Heart left ventricle (tissue), 16 donors: ENCODE measurements at regions not wholly inside any gene's neighbourhood (a gene's known extent, or its start where the extent isn't known, plus 50 kb on each side); places are given as distances from the start of the nearest gene placed in this dataset.

Experiments
- ATAC-seq, 4 donors: fragments of 200-7000 bp; cut with Tn5 transposase; one replicate each; pipeline ENCODE4 v1.9.1; 2020 to 2022; ENCODE audit warnings: moderate library complexity in 4 of 4, mild to moderate bottlenecking in 3 of 4, moderate number of reproducible peaks in 1 of 4
- DNase-seq, 5 donors: peaks; one replicate each; pipeline ENCODE4 v3.0.0-alpha.2; 2020
- H3K27ac ChIP-seq, 12 donors: fragments of 200-600 bp; sonication (generic) in 4 of 12; one replicate each; pipeline versions ENCODE4 v1.5.0 to v1.8.0; 2016 to 2022; ENCODE audit warnings: mild to moderate bottlenecking in 2 of 12
- H3K27me3 ChIP-seq, 9 donors: fragments of 200-600 bp; sonication (generic) in 2 of 9; one replicate each; pipeline versions ENCODE4 v1.5.1 to v1.8.0; 2016 to 2022; ENCODE audit warnings: mild to moderate bottlenecking in 3 of 9
- H3K36me3 ChIP-seq, 9 donors: fragments of 200-600 bp; sonication (generic) in 2 of 9; one replicate each; pipeline versions ENCODE4 v1.5.0 to v1.8.0; 2018 to 2022; ENCODE audit warnings: mild to moderate bottlenecking in 2 of 9
- H3K4me1 ChIP-seq, 12 donors: fragments of 200-600 bp; sonication (generic) in 4 of 12; one replicate each; pipeline versions ENCODE4 v1.5.0 to v1.8.0; 2016 to 2022; ENCODE audit warnings: mild to moderate bottlenecking in 3 of 12
- H3K4me3 ChIP-seq, 12 donors: fragments of 200-600 bp; sonication (generic) in 4 of 12; one replicate each; pipeline versions ENCODE4 v1.5.0 to v1.8.0; 2017 to 2022; ENCODE audit warnings: mild to moderate bottlenecking in 9 of 12, moderate library complexity in 4 of 12
- H3K9me3 ChIP-seq, 12 donors: fragments of 200-600 bp; sonication (generic) in 4 of 12; one replicate each; pipeline versions ENCODE4 v1.5.0 to v1.8.0; 2016 to 2022; ENCODE audit warnings: mild to moderate bottlenecking in 1 of 12
- POLR2A ChIP-seq, 2 donors: fragments of 450-650 bp; IDR thresholded peaks; one replicate each; pipeline ENCODE4 v1.6.1; 2017; ENCODE audit warnings: antibody characterized with exemption in 2 of 2, mild to moderate bottlenecking in 2 of 2, moderate library complexity in 2 of 2
- WGBS, 4 donors: extraction: QIAGEN DNeasy Blood & Tissue Kit in 2 of 4; methylation state at CpG; one replicate each; pipeline versions ENCODE4 v1.1.5 to v1.1.7; 2013 to 2018; 5-methylcytosine and 5-hydroxymethylcytosine counted together
- intact Hi-C, 10 donors: fragments of 100-400 bp; cut with DNase I; formaldehyde crosslinking; loops; one replicate each; pipeline versions ENCODE4 v1.11.1 to v1.14.2; 2022
- TF ChIP-seq, protein P1 (sequence below), 12 donors: fragments of 200-600 bp; sonication (generic) in 4 of 12; IDR thresholded peaks; one replicate each; pipeline versions ENCODE4 v1.5.0 to v1.8.0; 2018 to 2022; ENCODE audit warnings: antibody characterized with exemption in 12 of 12, mild to moderate bottlenecking in 5 of 12
- donor health status: ischemic (EF 13 %, LVEDD 7.1; RV severe dilation, severe dysfunction).
- donor health status: healthy with polysubstance abuse.
- donor health status: DM: no; HTN: yes; CAD: no.
- donor health status: DM: no; HTN: no; CAD: no.
- donor health status: ischemic (EF 25% LVEDD 6.9; RV normal size, moderate dysfunction).
- donor health status: ischemic (EF 25% LVEDD 5.7; RV mildly dilated, moderate dysfunction).
- donor health status: healthy.
- donor health status: DM: yes; HTN: yes; CAD: no.
- donor health status: ischemic (EF 35%, LVEDD 5.7; RV mildly dilated, moderate dysfunction).
- donor health status: nonischemic (EF 11% LVEDD 7.7; RV severe dilation, severe dysfunction).
- donor health status: DM: yes; HTN: yes; CAD: no.
- donor health status: PGD.
- donor health status: ischemic (EF 29% LVEDD 5.4; RV normal size, mild dysfunction).
- donor health status: nonischemic (EF 23%, LVEDD 6.1; RV moderate dilation, normal function).

DNA sequence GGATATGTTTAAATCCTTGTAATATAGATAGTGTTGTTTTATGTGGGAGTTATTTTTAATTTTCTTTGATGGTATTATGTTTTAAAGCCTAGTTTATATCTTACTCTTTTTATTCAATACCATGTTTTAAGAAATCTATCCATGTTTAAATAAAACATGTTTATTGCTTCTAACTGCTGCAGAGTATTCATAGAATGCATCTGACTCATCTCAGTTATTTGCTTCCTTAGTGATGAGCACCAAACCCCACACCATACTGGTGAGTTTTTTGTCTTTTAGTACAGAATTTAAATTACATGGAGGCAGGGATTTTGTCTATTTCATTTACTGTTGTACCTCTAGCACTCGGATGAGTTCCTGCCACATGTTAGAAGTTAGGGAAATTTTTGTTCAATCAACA, 209.2 kb downstream of the NSUN3 start:
- intact Hi-C loops = loop anchor here in 1 of 10 donors (2.0 kb wide), 1 partner anchor 43 kb away; no protein-coding TSS in a partner anchor
- no peak overlapping the region for H3K27ac ChIP-seq
- no peak for TF ChIP-seq POLR2A (IDR thresholded peaks at IDR 0.05)
- TF ChIP-seq, protein P1, sequence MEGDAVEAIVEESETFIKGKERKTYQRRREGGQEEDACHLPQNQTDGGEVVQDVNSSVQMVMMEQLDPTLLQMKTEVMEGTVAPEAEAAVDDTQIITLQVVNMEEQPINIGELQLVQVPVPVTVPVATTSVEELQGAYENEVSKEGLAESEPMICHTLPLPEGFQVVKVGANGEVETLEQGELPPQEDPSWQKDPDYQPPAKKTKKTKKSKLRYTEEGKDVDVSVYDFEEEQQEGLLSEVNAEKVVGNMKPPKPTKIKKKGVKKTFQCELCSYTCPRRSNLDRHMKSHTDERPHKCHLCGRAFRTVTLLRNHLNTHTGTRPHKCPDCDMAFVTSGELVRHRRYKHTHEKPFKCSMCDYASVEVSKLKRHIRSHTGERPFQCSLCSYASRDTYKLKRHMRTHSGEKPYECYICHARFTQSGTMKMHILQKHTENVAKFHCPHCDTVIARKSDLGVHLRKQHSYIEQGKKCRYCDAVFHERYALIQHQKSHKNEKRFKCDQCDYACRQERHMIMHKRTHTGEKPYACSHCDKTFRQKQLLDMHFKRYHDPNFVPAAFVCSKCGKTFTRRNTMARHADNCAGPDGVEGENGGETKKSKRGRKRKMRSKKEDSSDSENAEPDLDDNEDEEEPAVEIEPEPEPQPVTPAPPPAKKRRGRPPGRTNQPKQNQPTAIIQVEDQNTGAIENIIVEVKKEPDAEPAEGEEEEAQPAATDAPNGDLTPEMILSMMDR (IDR thresholded peaks at IDR 0.05) = no peak
- DNase-seq (no peak), ATAC-seq (no peak)
- H3K27me3 ChIP-seq = no peaks in the 10 kb centered on the region
- H3K4me1 ChIP-seq = no peaks in the 10 kb centered on the region
- no peaks in the 10 kb centered on the region for H3K36me3 ChIP-seq
- no peaks in the 10 kb centered on the region for H3K9me3 ChIP-seq
- H3K4me3 ChIP-seq = no peak overlapping the region
- 82 to 89% (median 86%) methylated on average over 1 of the region's 1 CpG for WGBS, 4 donors

GRCh38 chr3:94280958-94281357, 218.1 kb downstream of the NSUN3 start:
- no peak for ATAC-seq
- DNase-seq = no peak
- no peaks in the 10 kb centered on the region for H3K27me3 ChIP-seq
- no peaks in the 10 kb centered on the region for H3K4me1 ChIP-seq
- H3K36me3 ChIP-seq = no peaks in the 10 kb centered on the region
- no peak overlapping the region for H3K4me3 ChIP-seq
- no peak overlapping the region for H3K27ac ChIP-seq
- intact Hi-C loops = no loop called here
- 74 to 88% (median 85%) methylated on average over 4 of the region's 4 CpGs for WGBS, 4 donors
- TF ChIP-seq, protein P1 (IDR thresholded peaks at IDR 0.05) = no peak
- TF ChIP-seq POLR2A (IDR thresholded peaks at IDR 0.05) = no peak
- H3K9me3 ChIP-seq = no peaks in the 10 kb centered on the region

- ATAC-seq (no peak), DNase-seq (no peak)
- intact Hi-C loops = no loop called here
Observed at GRCh38 chr3:94285872-94286271, 223.0 kb downstream of the NSUN3 start.

GRCh38 chr3:94291686-94292085, 228.8 kb downstream of the NSUN3 start:
- WGBS, 4 donors = 76 to 85% (median 81%) methylated on average over 2 of the region's 2 CpGs
- TF ChIP-seq POLR2A (IDR thresholded peaks at IDR 0.05) = no peak
- TF ChIP-seq, protein P1 (IDR thresholded peaks at IDR 0.05) = no peak
- Histone ChIP-seq H3K4me3 (no peak overlapping the region), H3K27ac (no peak overlapping the region), H3K9me3 (no peaks in the 10 kb centered on the region), H3K4me1 (no peaks in the 10 kb centered on the region), H3K36me3 (no peaks in the 10 kb centered on the region), H3K27me3 (no peaks in the 10 kb centered on the region)
- DNase-seq (no peak), ATAC-seq (no peak)
- intact Hi-C loops = no loop called here

More at GRCh38 chr3:94285872-94286271, 223.0 kb downstream of the NSUN3 start:
- no peaks in the 10 kb centered on the region for H3K27me3 ChIP-seq
- no peaks in the 10 kb centered on the region for H3K4me1 ChIP-seq
- H3K27ac ChIP-seq = no peak overlapping the region
- H3K9me3 ChIP-seq = no peaks in the 10 kb centered on the region
- H3K36me3 ChIP-seq = no peaks in the 10 kb centered on the region
- H3K4me3 ChIP-seq = no peak overlapping the region
- TF ChIP-seq, protein P1 (IDR thresholded peaks at IDR 0.05) = peak in 2 of 12 donors; percentile 9 to 12
- no peak for TF ChIP-seq POLR2A (IDR thresholded peaks at IDR 0.05)
